Skeletal muscle tissue (tissue), 3 donors: ENCODE measurements at regions not wholly inside any gene's neighbourhood (a gene's known extent, or its start where the extent isn't known, plus 50 kb on each side); places are given as distances from the start of the nearest gene placed in this dataset.

ENCODE experiments used
- H3K27ac ChIP-seq: one replicate; pipeline ENCODE4 v1.7.0; 2013; ENCODE audit warnings: mild to moderate bottlenecking, low read depth, low read length, inconsistent platforms
- H3K27me3 ChIP-seq, 3 donors: one replicate each; pipeline ENCODE4 v1.7.0; 2013; ENCODE audit warnings: low read length in 3 of 3; ENCODE audit not compliant: control insufficient read depth in 3 of 3, insufficient read depth in 3 of 3
- H3K36me3 ChIP-seq, 3 donors: one replicate each; pipeline ENCODE4 v1.7.0; 2013; ENCODE audit warnings: low read length in 3 of 3; ENCODE audit not compliant: control insufficient read depth in 3 of 3, insufficient read depth in 3 of 3
- H3K4me1 ChIP-seq, 3 donors: one replicate each; pipeline ENCODE4 v1.7.0; 2013; ENCODE audit warnings: low read length in 3 of 3, mild to moderate bottlenecking in 3 of 3; ENCODE audit not compliant: control insufficient read depth in 3 of 3, insufficient read depth in 3 of 3
- H3K4me3 ChIP-seq, 3 donors: one replicate each; pipeline ENCODE4 v1.7.0; 2013; ENCODE audit warnings: low read length in 3 of 3
- H3K9ac ChIP-seq, 3 donors: one replicate each; pipeline ENCODE4 v1.7.0; 2013; ENCODE audit warnings: low read length in 3 of 3, mild to moderate bottlenecking in 3 of 3, moderate library complexity in 2 of 3, low read depth in 1 of 3
- H3K9me3 ChIP-seq, 3 donors: one replicate each; pipeline ENCODE4 v1.7.0; 2013; ENCODE audit warnings: low read length in 3 of 3; ENCODE audit not compliant: control insufficient read depth in 3 of 3
- donor health status: Osteomylitis.

GRCh38 chr2:155125585-155126230 is 427.2 kb downstream of the KCNJ3 start:
- Histone ChIP-seq H3K27me3 (no peaks in the 10 kb centered on the region), H3K27ac (no peak overlapping the region), H3K36me3 (no peaks in the 10 kb centered on the region)

GRCh38 chr2:155115846-155116245 is 417.4 kb downstream of the KCNJ3 start:
- H3K27me3 ChIP-seq, result no peaks in the 10 kb centered on the region
- H3K9ac ChIP-seq, result no peak overlapping the region
- no peak overlapping the region for H3K27ac ChIP-seq
- H3K4me1 ChIP-seq, result no peaks in the 10 kb centered on the region
- H3K4me3 ChIP-seq, result no peak overlapping the region
- no peaks in the 10 kb centered on the region for H3K9me3 ChIP-seq
- H3K36me3 ChIP-seq, result no peaks in the 10 kb centered on the region

More at GRCh38 chr2:155125585-155126230, 427.2 kb downstream of the KCNJ3 start:
- H3K9ac ChIP-seq, result no peak overlapping the region
- no peaks in the 10 kb centered on the region for H3K9me3 ChIP-seq
- H3K4me1 ChIP-seq, result no peaks in the 10 kb centered on the region
- H3K4me3 ChIP-seq, result no peak overlapping the region

- no peaks in the 10 kb centered on the region for H3K4me1 ChIP-seq
- H3K27ac ChIP-seq, result no peak overlapping the region
- no peak overlapping the region for H3K4me3 ChIP-seq
- no peaks in the 10 kb centered on the region for H3K27me3 ChIP-seq
- H3K9me3 ChIP-seq, result no peaks in the 10 kb centered on the region
- H3K36me3 ChIP-seq, result no peaks in the 10 kb centered on the region
- no peak overlapping the region for H3K9ac ChIP-seq
These were observed 412.6 kb downstream of the KCNJ3 start for GRCh38 chr2:155111070-155111469.

- Histone ChIP-seq H3K9ac (no peak overlapping the region), H3K4me1 (no peaks in the 10 kb centered on the region), H3K27me3 (no peaks in the 10 kb centered on the region), H3K36me3 (no peaks in the 10 kb centered on the region), H3K9me3 (no peaks in the 10 kb centered on the region), H3K27ac (no peak overlapping the region), H3K4me3 (no peak overlapping the region)
These were observed 411.0 kb downstream of the KCNJ3 start for GRCh38 chr2:155109527-155109926.

GRCh38 chr2:155100261-155100660 is 401.8 kb downstream of the KCNJ3 start:
- H3K27me3 ChIP-seq, result no peaks in the 10 kb centered on the region
- H3K27ac ChIP-seq, result no peak overlapping the region

GRCh38 chr2:155099784-155100183 is 401.3 kb downstream of the KCNJ3 start:
- no peak overlapping the region for H3K27ac ChIP-seq
- H3K9me3 ChIP-seq, result no peaks in the 10 kb centered on the region
- no peaks in the 10 kb centered on the region for H3K36me3 ChIP-seq
- no peaks in the 10 kb centered on the region for H3K4me1 ChIP-seq
- no peak overlapping the region for H3K4me3 ChIP-seq
- no peaks in the 10 kb centered on the region for H3K27me3 ChIP-seq
- no peak overlapping the region for H3K9ac ChIP-seq

More at GRCh38 chr2:155100261-155100660, 401.8 kb downstream of the KCNJ3 start:
- H3K4me1 ChIP-seq, result no peaks in the 10 kb centered on the region
- no peak overlapping the region for H3K9ac ChIP-seq
- H3K36me3 ChIP-seq, result no peaks in the 10 kb centered on the region
- no peak overlapping the region for H3K4me3 ChIP-seq
- no peaks in the 10 kb centered on the region for H3K9me3 ChIP-seq

GRCh38 chr2:155095613-155096012 is 397.1 kb downstream of the KCNJ3 start:
- Histone ChIP-seq H3K4me3 (no peak overlapping the region), H3K27ac (no peak overlapping the region), H3K9ac (no peak overlapping the region), H3K36me3 (no peaks in the 10 kb centered on the region), H3K4me1 (no peaks in the 10 kb centered on the region), H3K9me3 (no peaks in the 10 kb centered on the region), H3K27me3 (no peaks in the 10 kb centered on the region)

- Histone ChIP-seq H3K9me3 (no peaks in the 10 kb centered on the region), H3K27ac (no peak overlapping the region), H3K4me3 (no peak overlapping the region), H3K27me3 (no peaks in the 10 kb centered on the region), H3K9ac (no peak overlapping the region), H3K4me1 (no peaks in the 10 kb centered on the region), H3K36me3 (no peaks in the 10 kb centered on the region)
These were observed 381.9 kb downstream of the KCNJ3 start for GRCh38 chr2:155080373-155080772.

GRCh38 chr2:155070489-155070888 is 372.0 kb downstream of the KCNJ3 start:
- H3K27me3 ChIP-seq, result no peaks in the 10 kb centered on the region
- no peaks in the 10 kb centered on the region for H3K4me1 ChIP-seq
- no peaks in the 10 kb centered on the region for H3K9me3 ChIP-seq
- H3K9ac ChIP-seq, result no peak overlapping the region
- no peak overlapping the region for H3K27ac ChIP-seq
- no peak overlapping the region for H3K4me3 ChIP-seq
- H3K36me3 ChIP-seq, result no peaks in the 10 kb centered on the region

- Histone ChIP-seq H3K4me1 (no peaks in the 10 kb centered on the region), H3K4me3 (no peak overlapping the region), H3K9me3 (no peaks in the 10 kb centered on the region), H3K27ac (no peak overlapping the region), H3K36me3 (no peaks in the 10 kb centered on the region), H3K9ac (no peak overlapping the region), H3K27me3 (no peaks in the 10 kb centered on the region)
These were observed 364.4 kb downstream of the KCNJ3 start for GRCh38 chr2:155062922-155063258.
